ENCODE measurements at regions not wholly inside any gene's neighbourhood (a gene's known extent, or its start where the extent isn't known, plus 50 kb on each side); places are given as distances from the start of the nearest gene placed in this dataset.

- DNase-seq, result no peak
- TF ChIP-seq POLR2A (IDR thresholded peaks at IDR 0.05) (no peak), CTCF (IDR thresholded peaks at IDR 0.05) (no peak)
- peaks cover 0 to 18% (median 0%) of the 10 kb centered on the region in 4 donors for H3K27me3 ChIP-seq
- no peaks in the 10 kb centered on the region for H3K9me3 ChIP-seq
- H3K36me3 ChIP-seq, result no peaks in the 10 kb centered on the region
- intact Hi-C loops (cut with DNase I), result loop anchor here (10.0 kb wide), 1 partner anchor 194 kb away; no protein-coding TSS in a partner anchor
- WGBS, 2 donors, result 66 to 81% methylated on average over 8 of the region's 8 CpGs
- peaks cover 0 to 14% (median 7%) of the 10 kb centered on the region in 3 donors for H3K4me1 ChIP-seq
- no peak overlapping the region for H3K4me3 ChIP-seq
- no peak overlapping the region for H3K27ac ChIP-seq
Observed at GRCh38 chr15:98440917-98441316, 207.4 kb upstream of the IGF1R start.

GRCh38 chr15:98441599-98441998 is 206.7 kb upstream of the IGF1R start:
- WGBS, 2 donors, result 54 to 57% methylated on average over 5 of the region's 5 CpGs
- Histone ChIP-seq H3K36me3 (no peaks in the 10 kb centered on the region), H3K27me3 (peaks cover 0 to 23% (median 0%) of the 10 kb centered on the region in 4 donors), H3K4me1 (peaks cover 0 to 14% (median 7%) of the 10 kb centered on the region in 3 donors), H3K9me3 (no peaks in the 10 kb centered on the region), H3K4me3 (no peak overlapping the region), H3K27ac (no peak overlapping the region)
- DNase-seq, result no peak
- intact Hi-C loops (cut with DNase I), result loop anchor here (10.0 kb wide), 1 partner anchor 193 kb away; no protein-coding TSS in a partner anchor
- TF ChIP-seq POLR2A (IDR thresholded peaks at IDR 0.05) (no peak), CTCF (IDR thresholded peaks at IDR 0.05) (no peak)

- Histone ChIP-seq H3K9me3 (no peaks in the 10 kb centered on the region), H3K4me3 (no peak overlapping the region), H3K27me3 (peaks cover 0 to 23% (median 0%) of the 10 kb centered on the region in 4 donors), H3K36me3 (no peaks in the 10 kb centered on the region), H3K4me1 (peaks cover 0 to 14% (median 7%) of the 10 kb centered on the region in 3 donors), H3K27ac (no peak overlapping the region)
- no peak for TF ChIP-seq POLR2A (IDR thresholded peaks at IDR 0.05)
- TF ChIP-seq CTCF (IDR thresholded peaks at IDR 0.05), result peak in 5 of 6 experiments; percentile 72 to 86 (median 81)
- DNase-seq, result no peak
- intact Hi-C loops (cut with DNase I), result loop anchor here (10.0 kb wide), 1 partner anchor 192 kb away; no protein-coding TSS in a partner anchor
- 8 to 14% methylated on average over 4 of the region's 4 CpGs for WGBS, 2 donors
Observed at GRCh38 chr15:98442379-98442833, 205.9 kb upstream of the IGF1R start.

- intact Hi-C loops (cut with DNase I), result loop anchor here (10.0 kb wide), 1 partner anchor 192 kb away; no protein-coding TSS in a partner anchor
- Histone ChIP-seq H3K9me3 (no peaks in the 10 kb centered on the region), H3K27ac (no peak overlapping the region), H3K27me3 (peaks cover 0 to 23% (median 0%) of the 10 kb centered on the region in 4 donors), H3K4me1 (peaks cover 0 to 14% (median 7%) of the 10 kb centered on the region in 3 donors), H3K36me3 (no peaks in the 10 kb centered on the region), H3K4me3 (no peak overlapping the region)
- TF ChIP-seq POLR2A (IDR thresholded peaks at IDR 0.05), result no peak
- TF ChIP-seq CTCF (IDR thresholded peaks at IDR 0.05), result no peak
- no peak for DNase-seq
- 50 to 57% methylated on average over 3 of the region's 3 CpGs for WGBS, 2 donors
Observed at GRCh38 chr15:98442901-98443300, 205.4 kb upstream of the IGF1R start.

- Histone ChIP-seq H3K9me3 (no peaks in the 10 kb centered on the region), H3K27ac (no peak overlapping the region), H3K4me1 (peaks cover 0 to 14% (median 7%) of the 10 kb centered on the region in 3 donors), H3K27me3 (peaks cover 0 to 23% (median 0%) of the 10 kb centered on the region in 4 donors), H3K36me3 (no peaks in the 10 kb centered on the region), H3K4me3 (no peak overlapping the region)
- 78 to 81% methylated on average over 7 of the region's 7 CpGs for WGBS, 2 donors
- DNase-seq, result no peak
- intact Hi-C loops (cut with DNase I), result loop anchor here (10.0 kb wide), 1 partner anchor 191 kb away; no protein-coding TSS in a partner anchor
- TF ChIP-seq POLR2A (IDR thresholded peaks at IDR 0.05) (no peak), CTCF (IDR thresholded peaks at IDR 0.05) (no peak)
Observed at GRCh38 chr15:98443526-98443925, 204.8 kb upstream of the IGF1R start.

All from esophagus squamous epithelium (tissue), 5 donors.